ENCODE measurements at regions not wholly inside any gene's neighbourhood (a gene's known extent, or its start where the extent isn't known, plus 50 kb on each side); places are given as distances from the start of the nearest gene placed in this dataset.

DNA sequence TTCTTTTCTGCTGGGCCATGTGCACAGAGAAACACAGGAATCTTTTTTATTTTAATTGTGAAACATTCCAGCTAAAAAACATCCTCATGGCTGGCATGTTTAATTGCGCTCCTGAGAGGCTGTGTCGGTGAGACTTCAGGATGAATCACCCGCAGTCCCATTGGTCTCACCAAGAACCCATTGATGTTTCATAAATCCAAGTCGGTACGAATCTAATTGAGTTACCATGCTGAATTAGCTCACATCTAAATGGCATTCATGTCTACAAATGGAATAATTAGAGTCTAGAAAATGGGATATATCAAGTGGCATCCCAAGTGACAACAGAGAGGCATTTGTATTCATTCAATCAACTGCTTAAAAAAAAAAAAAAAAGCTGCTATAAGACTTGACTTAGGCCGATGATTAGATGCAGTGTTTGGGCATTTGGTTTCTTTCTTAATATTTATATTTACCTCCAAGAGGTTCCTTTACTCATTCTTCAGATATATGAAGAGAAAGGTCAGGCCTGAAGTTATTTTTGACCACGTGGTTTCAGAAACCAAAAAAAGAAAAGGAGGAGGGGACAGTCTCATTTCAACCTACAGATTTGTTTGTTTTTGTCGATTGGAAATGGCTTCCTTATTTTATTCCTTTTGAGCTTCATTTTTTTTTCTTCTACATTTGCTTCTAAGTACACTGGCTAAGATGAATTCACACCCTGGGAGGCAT lies 79.1 kb upstream of the FOXB1 start:
- no peak for DNase-seq (ENCODE audit: low read depth, low spot score)
- Histone ChIP-seq H3K4me1 (ENCODE audit: control insufficient read depth, insufficient read depth, low read length) (no peaks in the 10 kb centered on the region), H3K27me3 (ENCODE audit: control insufficient read depth, insufficient read depth, low read length) (no peaks in the 10 kb centered on the region), H3K4me3 (ENCODE audit: low read depth in 2 of 2, low read length in 2 of 2) (no peak overlapping the region), H3K36me3 (ENCODE audit: control insufficient read depth, insufficient read depth, low read length) (no peaks in the 10 kb centered on the region), H3K27ac (ENCODE audit: low read length) (no peak overlapping the region), H3K9me3 (ENCODE audit: control insufficient read depth, insufficient read depth, low read depth, low read length) (no peaks in the 10 kb centered on the region)
- TF ChIP-seq REST (IDR thresholded peaks at IDR 0.05; ENCODE audit: insufficient read depth in 1 of 2, low read depth in 2 of 2, low read length in 1 of 2) (no peak), POLR2AphosphoS5 (IDR thresholded peaks at IDR 0.05; ENCODE audit: low read depth, low read length) (no peak), TCF7L2 (IDR thresholded peaks at IDR 0.05; ENCODE audit: low read depth, low read length) (no peak), SIN3A (IDR thresholded peaks at IDR 0.05; ENCODE audit: borderline replicate concordance, insufficient read depth, low read depth, low read length) (no peak)
- TF ChIP-seq, protein P1, sequence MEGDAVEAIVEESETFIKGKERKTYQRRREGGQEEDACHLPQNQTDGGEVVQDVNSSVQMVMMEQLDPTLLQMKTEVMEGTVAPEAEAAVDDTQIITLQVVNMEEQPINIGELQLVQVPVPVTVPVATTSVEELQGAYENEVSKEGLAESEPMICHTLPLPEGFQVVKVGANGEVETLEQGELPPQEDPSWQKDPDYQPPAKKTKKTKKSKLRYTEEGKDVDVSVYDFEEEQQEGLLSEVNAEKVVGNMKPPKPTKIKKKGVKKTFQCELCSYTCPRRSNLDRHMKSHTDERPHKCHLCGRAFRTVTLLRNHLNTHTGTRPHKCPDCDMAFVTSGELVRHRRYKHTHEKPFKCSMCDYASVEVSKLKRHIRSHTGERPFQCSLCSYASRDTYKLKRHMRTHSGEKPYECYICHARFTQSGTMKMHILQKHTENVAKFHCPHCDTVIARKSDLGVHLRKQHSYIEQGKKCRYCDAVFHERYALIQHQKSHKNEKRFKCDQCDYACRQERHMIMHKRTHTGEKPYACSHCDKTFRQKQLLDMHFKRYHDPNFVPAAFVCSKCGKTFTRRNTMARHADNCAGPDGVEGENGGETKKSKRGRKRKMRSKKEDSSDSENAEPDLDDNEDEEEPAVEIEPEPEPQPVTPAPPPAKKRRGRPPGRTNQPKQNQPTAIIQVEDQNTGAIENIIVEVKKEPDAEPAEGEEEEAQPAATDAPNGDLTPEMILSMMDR (IDR thresholded peaks at IDR 0.05): no peak
- intact Hi-C loops (cut with micrococcal nuclease; ENCODE audit: unreplicated experiment) (no loop called here), in situ Hi-C loops (cut with HindIII; ENCODE audit: low pct_unique_long_range_greater_than_20kb, low sequenced_read_pairs) (no loop called here)
- ChIA-PET CTCF (interaction anchor here (0.6 kb wide), 1 partner anchor 234 kb away, joined by 4 read pairs; no protein-coding TSS in a partner anchor), POLR2A (no interaction called here)
- ATAC-seq: no peak
- no TSS peak for BruUV-seq (replicated peaks)

DNA sequence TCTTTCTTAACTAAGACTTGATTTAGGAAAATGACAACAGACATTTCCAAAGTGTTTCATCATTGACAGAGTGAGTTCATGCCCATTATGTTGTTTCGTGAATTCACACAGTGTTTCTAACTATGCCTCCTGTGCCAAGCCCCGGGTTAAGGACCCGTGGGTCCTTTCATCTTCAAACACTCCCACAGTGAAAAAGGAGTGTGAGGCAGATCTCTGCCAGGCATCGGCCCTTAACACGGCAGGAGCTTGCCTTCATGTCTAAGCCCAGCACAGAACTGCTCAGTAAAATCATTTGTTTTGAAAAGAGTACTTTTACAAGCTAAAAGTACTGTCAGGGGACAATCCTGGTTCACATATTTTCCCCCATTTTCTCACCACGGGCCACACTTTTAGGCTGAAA lies 80.0 kb upstream of the FOXB1 start:
- no TSS peak for BruUV-seq (replicated peaks)
- Histone ChIP-seq H3K36me3 (ENCODE audit: control insufficient read depth, insufficient read depth, low read length) (no peaks in the 10 kb centered on the region), H3K4me3 (ENCODE audit: low read depth in 2 of 2, low read length in 2 of 2) (no peak overlapping the region), H3K9me3 (ENCODE audit: control insufficient read depth, insufficient read depth, low read depth, low read length) (no peaks in the 10 kb centered on the region), H3K27me3 (ENCODE audit: control insufficient read depth, insufficient read depth, low read length) (no peaks in the 10 kb centered on the region), H3K27ac (ENCODE audit: low read length) (no peak overlapping the region), H3K4me1 (ENCODE audit: control insufficient read depth, insufficient read depth, low read length) (no peaks in the 10 kb centered on the region)
- intact Hi-C loops (cut with micrococcal nuclease; ENCODE audit: unreplicated experiment): no loop called here
- TF ChIP-seq REST (IDR thresholded peaks at IDR 0.05; ENCODE audit: insufficient read depth in 1 of 2, low read depth in 2 of 2, low read length in 1 of 2) (no peak), POLR2AphosphoS5 (IDR thresholded peaks at IDR 0.05; ENCODE audit: low read depth, low read length) (no peak), SIN3A (IDR thresholded peaks at IDR 0.05; ENCODE audit: borderline replicate concordance, insufficient read depth, low read depth, low read length) (no peak), TCF7L2 (IDR thresholded peaks at IDR 0.05; ENCODE audit: low read depth, low read length) (no peak)
- TF ChIP-seq, protein P1 (IDR thresholded peaks at IDR 0.05): no peak
- ChIA-PET POLR2A (no interaction called here), CTCF (no interaction called here)
- in situ Hi-C loops (cut with HindIII; ENCODE audit: low pct_unique_long_range_greater_than_20kb, low sequenced_read_pairs): no loop called here
- DNase-seq (ENCODE audit: low read depth, low spot score) (no peak), ATAC-seq (no peak)

All from Panc1 (cell line).